Kidney (tissue), 13 donors: ENCODE measurements at regions not wholly inside any gene's neighbourhood (a gene's known extent, or its start where the extent isn't known, plus 50 kb on each side); places are given as distances from the start of the nearest gene placed in this dataset.

ENCODE experiments used
- DNase-seq, 5 donors: peaks; one replicate each; pipeline ENCODE4 v3.0.0-alpha.2; 2013 to 2020
- FAIRE-seq: peaks from 2 replicates; lab custom pipeline; 2012; peaks lifted over from hg19 to GRCh38; lab: Jason Lieb, UNC
- H3K27ac ChIP-seq, 2 donors: one replicate each; pipeline ENCODE4 v1.7.0; 2013; ENCODE audit warnings: low read depth in 2 of 2, low read length in 2 of 2, inconsistent platforms in 1 of 2
- H3K27me3 ChIP-seq: one replicate; pipeline ENCODE4 v1.7.1; 2013; ENCODE audit warnings: low read length, inconsistent platforms; ENCODE audit not compliant: control insufficient read depth, insufficient read depth
- H3K36me3 ChIP-seq, 3 donors: one replicate each; pipeline versions ENCODE4 v1.7.0 to v1.7.1; 2013; ENCODE audit warnings: low read length in 3 of 3, control low read depth in 1 of 3, inconsistent platforms in 1 of 3; ENCODE audit not compliant: insufficient read depth in 3 of 3, control insufficient read depth in 2 of 3
- H3K4me1 ChIP-seq, 3 donors: one replicate each; pipeline versions ENCODE4 v1.7.0 to v1.7.1; 2013; ENCODE audit warnings: low read length in 3 of 3, inconsistent platforms in 1 of 3, low read depth in 1 of 3; ENCODE audit not compliant: control insufficient read depth in 2 of 3, insufficient read depth in 2 of 3
- H3K4me3 ChIP-seq, 3 donors: one replicate each; pipeline versions ENCODE4 v1.7.0 to v1.8.1; 2013; ENCODE audit warnings: low read length in 3 of 3, control low read depth in 1 of 3, inconsistent platforms in 1 of 3
- H3K9ac ChIP-seq, 3 donors: one replicate each; pipeline versions ENCODE4 v1.7.0 to v1.7.1; 2013; ENCODE audit warnings: low read length in 3 of 3, control low read depth in 1 of 3, inconsistent platforms in 1 of 3
- H3K9me3 ChIP-seq, 3 donors: one replicate each; pipeline versions ENCODE4 v1.7.0 to v1.7.1; 2013; ENCODE audit warnings: low read length in 3 of 3, control low read depth in 1 of 3, inconsistent platforms in 1 of 3; ENCODE audit not compliant: control insufficient read depth in 2 of 3, insufficient read depth in 1 of 3
- CTCF ChIP-seq: IDR thresholded peaks from 3 replicates; pipeline ENCODE4 v1.5.1; 2012; ENCODE audit warnings: mild to moderate bottlenecking, moderate library complexity, borderline replicate concordance; ENCODE audit not compliant: insufficient read depth; ENCODE audit errors: extremely low read depth
- intact Hi-C: fragments of 100-400 bp; cut with DNase I; formaldehyde crosslinking; loops from one replicate; pipeline ENCODE4 v1.11.1; 2022
- donor health status: control.
- donor health status: control.
- donor health status: control.
- donor health status: control.
- donor health status: control.
- donor health status: DM: yes; HTN: yes; CAD: no.
- donor health status: Normal renal cell carcinoma (clear cell type).

- H3K27ac ChIP-seq = no peak overlapping the region
- no peaks in the 10 kb centered on the region for H3K9me3 ChIP-seq
- no peak for TF ChIP-seq CTCF
- H3K4me3 ChIP-seq = no peak overlapping the region
- no peaks in the 10 kb centered on the region for H3K36me3 ChIP-seq
- DNase-seq (peak in 2 of 5 donors; percentile 58 to 79), FAIRE-seq (no peak)
- H3K4me1 ChIP-seq = peaks cover 0 to 4% (median 0%) of the 10 kb centered on the region in 3 donors
- intact Hi-C loops = no loop called here
- no peak overlapping the region for H3K9ac ChIP-seq
- H3K27me3 ChIP-seq = no peaks in the 10 kb centered on the region
Observed at GRCh38 chr15:87481126-87481525, 775.4 kb downstream of the NTRK3 start.

GRCh38 chr15:87478687-87479072 lies 777.9 kb downstream of the NTRK3 start:
- no peaks in the 10 kb centered on the region for H3K36me3 ChIP-seq
- H3K4me3 ChIP-seq = no peak overlapping the region
- H3K27ac ChIP-seq = no peak overlapping the region
- no peak for TF ChIP-seq CTCF
- no peaks in the 10 kb centered on the region for H3K9me3 ChIP-seq
- H3K9ac ChIP-seq = no peak overlapping the region
- DNase-seq (no peak), FAIRE-seq (no peak)
- intact Hi-C loops = no loop called here
- H3K27me3 ChIP-seq = no peaks in the 10 kb centered on the region
- peaks cover 0 to 4% (median 0%) of the 10 kb centered on the region in 3 donors for H3K4me1 ChIP-seq

- Histone ChIP-seq H3K27me3 (no peaks in the 10 kb centered on the region), H3K27ac (peak overlapping the region in 1 of 2 donors; percentile 51), H3K4me1 (peaks cover 0 to 4% (median 0%) of the 10 kb centered on the region in 3 donors), H3K9ac (no peak overlapping the region), H3K9me3 (no peaks in the 10 kb centered on the region), H3K4me3 (peak overlapping the region in 2 of 3 donors; percentile 17 to 57), H3K36me3 (no peaks in the 10 kb centered on the region)
- FAIRE-seq (no peak), DNase-seq (peak; percentile 46 to 93 (median 67))
- no peak for TF ChIP-seq CTCF
- intact Hi-C loops = no loop called here
Observed at GRCh38 chr15:87477737-87478686, 778.5 kb downstream of the NTRK3 start.
